Neural cell (in vitro differentiated cells): ENCODE measurements at regions not wholly inside any gene's neighbourhood (a gene's known extent, or its start where the extent isn't known, plus 50 kb on each side); places are given as distances from the start of the nearest gene placed in this dataset.

Experiments used
- H2AFZ ChIP-seq: fragments of 200-600, 300-800 bp; sonication (generic), shearing (Covaris generic); 2 replicates; pipeline ENCODE4 v1.6.0; 2014; ENCODE audit warnings: low read depth, mild to moderate bottlenecking, antibody characterized with exemption, low read length, moderate library complexity
- H3F3A ChIP-seq: fragments of 200-600 bp; shearing (Covaris generic); 2 replicates; pipeline ENCODE4 v1.6.1; 2016; ENCODE audit warnings: mild to moderate bottlenecking, moderate library complexity, mixed read lengths, antibody characterized with exemption, low read length; ENCODE audit not compliant: insufficient read depth, poor library complexity, severe bottlenecking
- H3K27ac ChIP-seq: fragments of 200-600, 300-800 bp; sonication (generic), shearing (Covaris generic); 2 replicates; pipeline ENCODE4 v1.5.1; 2014; ENCODE audit warnings: mild to moderate bottlenecking, low read length, moderate library complexity
- H3K27me3 ChIP-seq: fragments of 300-800, 200-600 bp; sonication (generic), shearing (Covaris generic); 2 replicates; pipeline ENCODE4 v1.6.0; 2014; ENCODE audit warnings: mild to moderate bottlenecking, low read depth, low read length, moderate library complexity; ENCODE audit not compliant: insufficient read depth
- H3K36me3 ChIP-seq: fragments of 300-800, 200-600 bp; sonication (generic), shearing (Covaris generic); 2 replicates; pipeline ENCODE4 v1.5.1; 2014; ENCODE audit warnings: mild to moderate bottlenecking, antibody characterized with exemption, low read length, moderate library complexity; ENCODE audit not compliant: insufficient read depth
- H3K4me2 ChIP-seq: fragments of 300-800, 200-600 bp; sonication (generic), shearing (Covaris generic); 2 replicates; pipeline ENCODE4 v1.6.0; 2014; ENCODE audit warnings: mild to moderate bottlenecking, low read length
- H3K4me3 ChIP-seq: fragments of 300-800, 200-600 bp; sonication (generic), shearing (Covaris generic); 2 replicates; pipeline ENCODE4 v1.5.1; 2014; ENCODE audit warnings: mild to moderate bottlenecking, low read length, moderate library complexity
- H3K79me2 ChIP-seq: fragments of 200-600 bp; shearing (Covaris generic); replicated peaks from 2 replicates; pipeline ENCODE4 v1.6.0; 2014; ENCODE audit warnings: mild to moderate bottlenecking, low read length, moderate library complexity; ENCODE audit not compliant: insufficient read depth
- H3K9ac ChIP-seq: fragments of 300-800, 200-600 bp; sonication (generic), shearing (Covaris generic); 2 replicates; pipeline ENCODE4 v1.6.1; 2016; ENCODE audit warnings: mild to moderate bottlenecking, low read length, mixed read lengths
- H3K9me2 ChIP-seq: fragments of 200-600 bp; shearing (Covaris generic); 2 replicates; pipeline ENCODE4 v1.6.1; 2016; ENCODE audit warnings: mild to moderate bottlenecking, low read length, mixed read lengths; ENCODE audit not compliant: insufficient read depth
- H3K9me3 ChIP-seq: fragments of 200-600, 300-800 bp; sonication (generic), shearing (Covaris generic); 2 replicates; pipeline ENCODE4 v1.6.1; 2016; ENCODE audit warnings: mild to moderate bottlenecking, mixed run types, low read length, moderate library complexity, mixed read lengths
- H4K20me1 ChIP-seq: fragments of 200-600 bp; shearing (Covaris generic); 2 replicates; pipeline ENCODE4 v1.6.1; 2016; ENCODE audit warnings: mild to moderate bottlenecking, mixed run types; ENCODE audit not compliant: insufficient read depth
- EP300 ChIP-seq: fragments of 450-650 bp; conservative IDR thresholded peaks from 2 replicates; pipeline ENCODE4 v1.6.1; 2014; ENCODE audit warnings: antibody characterized with exemption, mild to moderate bottlenecking, moderate library complexity; ENCODE audit not compliant: poor library complexity, severe bottlenecking
- EZH2 ChIP-seq: fragments of 200-600, 300-800 bp; shearing (Covaris generic), sonication (generic); IDR thresholded peaks from 2 replicates; pipeline ENCODE4 v1.6.1; 2014; ENCODE audit warnings: antibody characterized with exemption, low read length, borderline replicate concordance, mild to moderate bottlenecking; ENCODE audit not compliant: insufficient read depth, poor library complexity, severe bottlenecking
- MXI1 ChIP-seq: fragments of 450-650 bp; conservative IDR thresholded peaks from 2 replicates; pipeline ENCODE4 v1.6.1; 2014; ENCODE audit warnings: antibody characterized with exemption, mild to moderate bottlenecking; ENCODE audit not compliant: poor library complexity, severe bottlenecking
- POLR2AphosphoS5 ChIP-seq: IDR thresholded peaks from 2 replicates; pipeline ENCODE4 v1.6.1; 2012
- RAD21 ChIP-seq: fragments of 450-650 bp; conservative IDR thresholded peaks from 2 replicates; pipeline ENCODE4 v1.6.1; 2014; ENCODE audit warnings: antibody characterized with exemption, mild to moderate bottlenecking, moderate library complexity
- SMC3 ChIP-seq: fragments of 450-650 bp; conservative IDR thresholded peaks from 2 replicates; pipeline ENCODE4 v1.6.1; 2014; ENCODE audit warnings: antibody characterized with exemption, mild to moderate bottlenecking, moderate library complexity; ENCODE audit not compliant: poor library complexity
- TAF1 ChIP-seq: IDR thresholded peaks from 2 replicates; pipeline ENCODE4 v1.6.1; 2012; ENCODE audit warnings: low read depth
- TF ChIP-seq, protein P1 (sequence below): IDR thresholded peaks from 2 replicates; pipeline ENCODE4 v1.6.1; 2012; ENCODE audit warnings: borderline replicate concordance
- TF ChIP-seq, protein P2 (sequence below): fragments of 450-650 bp; IDR thresholded peaks from 2 replicates; pipeline ENCODE4 v1.5.1; 2014; ENCODE audit warnings: antibody characterized with exemption, mild to moderate bottlenecking, moderate library complexity; ENCODE audit not compliant: poor library complexity, severe bottlenecking

DNA sequence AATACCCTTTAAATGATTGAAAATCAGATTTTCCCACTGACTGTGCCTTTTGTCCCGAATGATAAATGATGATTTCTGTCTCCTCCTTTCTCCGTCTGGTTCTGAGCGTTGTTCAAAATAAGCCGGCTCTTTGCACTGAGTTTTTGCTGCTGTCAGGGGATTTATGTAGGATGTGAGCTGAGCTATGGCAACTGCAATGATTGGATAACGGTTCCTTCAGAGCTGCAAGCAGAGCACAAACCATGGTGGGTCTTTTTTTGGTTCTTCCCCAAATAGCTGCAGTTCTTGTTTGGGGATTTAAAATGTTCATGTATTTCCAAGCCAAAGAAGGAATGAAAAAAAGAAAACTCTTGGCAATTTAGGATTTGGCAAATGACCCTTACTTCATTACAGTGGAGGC, 124.5 kb upstream of the CASK start:
- H3K36me3 ChIP-seq = no peaks in the 10 kb centered on the region
- H3K4me2 ChIP-seq = no peak overlapping the region
- H3K27me3 ChIP-seq = no peaks in the 10 kb centered on the region
- H3K27ac ChIP-seq = no peak overlapping the region
- no peaks in the 10 kb centered on the region for H4K20me1 ChIP-seq
- no peaks in the 10 kb centered on the region for H3F3A ChIP-seq
- no peak overlapping the region for H2AFZ ChIP-seq
- H3K9me3 ChIP-seq = no peaks in the 10 kb centered on the region
- H3K9ac ChIP-seq = no peak overlapping the region
- H3K79me2 ChIP-seq = no peaks in the 10 kb centered on the region
- H3K4me3 ChIP-seq = no peak overlapping the region
- TF ChIP-seq POLR2AphosphoS5 (no peak), TAF1 (no peak), MXI1 (no peak), RAD21 (no peak), EZH2 (no peak), EP300 (no peak), SMC3 (no peak)
- TF ChIP-seq, protein P1, sequence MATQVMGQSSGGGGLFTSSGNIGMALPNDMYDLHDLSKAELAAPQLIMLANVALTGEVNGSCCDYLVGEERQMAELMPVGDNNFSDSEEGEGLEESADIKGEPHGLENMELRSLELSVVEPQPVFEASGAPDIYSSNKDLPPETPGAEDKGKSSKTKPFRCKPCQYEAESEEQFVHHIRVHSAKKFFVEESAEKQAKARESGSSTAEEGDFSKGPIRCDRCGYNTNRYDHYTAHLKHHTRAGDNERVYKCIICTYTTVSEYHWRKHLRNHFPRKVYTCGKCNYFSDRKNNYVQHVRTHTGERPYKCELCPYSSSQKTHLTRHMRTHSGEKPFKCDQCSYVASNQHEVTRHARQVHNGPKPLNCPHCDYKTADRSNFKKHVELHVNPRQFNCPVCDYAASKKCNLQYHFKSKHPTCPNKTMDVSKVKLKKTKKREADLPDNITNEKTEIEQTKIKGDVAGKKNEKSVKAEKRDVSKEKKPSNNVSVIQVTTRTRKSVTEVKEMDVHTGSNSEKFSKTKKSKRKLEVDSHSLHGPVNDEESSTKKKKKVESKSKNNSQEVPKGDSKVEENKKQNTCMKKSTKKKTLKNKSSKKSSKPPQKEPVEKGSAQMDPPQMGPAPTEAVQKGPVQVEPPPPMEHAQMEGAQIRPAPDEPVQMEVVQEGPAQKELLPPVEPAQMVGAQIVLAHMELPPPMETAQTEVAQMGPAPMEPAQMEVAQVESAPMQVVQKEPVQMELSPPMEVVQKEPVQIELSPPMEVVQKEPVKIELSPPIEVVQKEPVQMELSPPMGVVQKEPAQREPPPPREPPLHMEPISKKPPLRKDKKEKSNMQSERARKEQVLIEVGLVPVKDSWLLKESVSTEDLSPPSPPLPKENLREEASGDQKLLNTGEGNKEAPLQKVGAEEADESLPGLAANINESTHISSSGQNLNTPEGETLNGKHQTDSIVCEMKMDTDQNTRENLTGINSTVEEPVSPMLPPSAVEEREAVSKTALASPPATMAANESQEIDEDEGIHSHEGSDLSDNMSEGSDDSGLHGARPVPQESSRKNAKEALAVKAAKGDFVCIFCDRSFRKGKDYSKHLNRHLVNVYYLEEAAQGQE = no peak
- TF ChIP-seq, protein P2, sequence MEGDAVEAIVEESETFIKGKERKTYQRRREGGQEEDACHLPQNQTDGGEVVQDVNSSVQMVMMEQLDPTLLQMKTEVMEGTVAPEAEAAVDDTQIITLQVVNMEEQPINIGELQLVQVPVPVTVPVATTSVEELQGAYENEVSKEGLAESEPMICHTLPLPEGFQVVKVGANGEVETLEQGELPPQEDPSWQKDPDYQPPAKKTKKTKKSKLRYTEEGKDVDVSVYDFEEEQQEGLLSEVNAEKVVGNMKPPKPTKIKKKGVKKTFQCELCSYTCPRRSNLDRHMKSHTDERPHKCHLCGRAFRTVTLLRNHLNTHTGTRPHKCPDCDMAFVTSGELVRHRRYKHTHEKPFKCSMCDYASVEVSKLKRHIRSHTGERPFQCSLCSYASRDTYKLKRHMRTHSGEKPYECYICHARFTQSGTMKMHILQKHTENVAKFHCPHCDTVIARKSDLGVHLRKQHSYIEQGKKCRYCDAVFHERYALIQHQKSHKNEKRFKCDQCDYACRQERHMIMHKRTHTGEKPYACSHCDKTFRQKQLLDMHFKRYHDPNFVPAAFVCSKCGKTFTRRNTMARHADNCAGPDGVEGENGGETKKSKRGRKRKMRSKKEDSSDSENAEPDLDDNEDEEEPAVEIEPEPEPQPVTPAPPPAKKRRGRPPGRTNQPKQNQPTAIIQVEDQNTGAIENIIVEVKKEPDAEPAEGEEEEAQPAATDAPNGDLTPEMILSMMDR = no peak
- no peaks in the 10 kb centered on the region for H3K9me2 ChIP-seq

DNA sequence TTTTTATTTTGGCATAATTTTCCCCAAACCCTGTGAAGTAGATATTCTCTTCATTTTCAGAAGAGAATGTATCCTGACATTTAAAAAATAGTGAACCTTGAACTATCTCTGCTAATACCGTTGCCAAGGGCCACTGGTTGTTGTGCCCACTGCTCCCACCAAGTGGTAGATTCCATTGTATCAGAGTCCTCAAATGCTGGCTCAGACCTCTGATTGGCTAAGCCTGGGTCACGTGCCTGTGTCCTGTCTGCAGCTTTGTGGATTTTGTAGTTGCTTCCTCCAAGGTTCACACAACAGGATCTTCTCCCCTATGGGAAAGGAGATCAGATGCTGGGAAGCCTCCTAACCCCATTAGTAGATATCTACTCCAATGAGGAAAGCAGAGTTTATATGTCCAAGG, 104.8 kb upstream of the CASK start:
- no peak for TF ChIP-seq EP300
- Histone ChIP-seq H3K9ac (no peak overlapping the region), H3K36me3 (no peaks in the 10 kb centered on the region), H3K27ac (no peak overlapping the region), H3F3A (no peaks in the 10 kb centered on the region), H2AFZ (no peak overlapping the region), H3K9me2 (no peaks in the 10 kb centered on the region), H3K4me2 (no peak overlapping the region), H3K9me3 (no peaks in the 10 kb centered on the region), H3K79me2 (no peaks in the 10 kb centered on the region), H3K4me3 (no peak overlapping the region), H3K27me3 (no peaks in the 10 kb centered on the region), H4K20me1 (no peaks in the 10 kb centered on the region)

DNA sequence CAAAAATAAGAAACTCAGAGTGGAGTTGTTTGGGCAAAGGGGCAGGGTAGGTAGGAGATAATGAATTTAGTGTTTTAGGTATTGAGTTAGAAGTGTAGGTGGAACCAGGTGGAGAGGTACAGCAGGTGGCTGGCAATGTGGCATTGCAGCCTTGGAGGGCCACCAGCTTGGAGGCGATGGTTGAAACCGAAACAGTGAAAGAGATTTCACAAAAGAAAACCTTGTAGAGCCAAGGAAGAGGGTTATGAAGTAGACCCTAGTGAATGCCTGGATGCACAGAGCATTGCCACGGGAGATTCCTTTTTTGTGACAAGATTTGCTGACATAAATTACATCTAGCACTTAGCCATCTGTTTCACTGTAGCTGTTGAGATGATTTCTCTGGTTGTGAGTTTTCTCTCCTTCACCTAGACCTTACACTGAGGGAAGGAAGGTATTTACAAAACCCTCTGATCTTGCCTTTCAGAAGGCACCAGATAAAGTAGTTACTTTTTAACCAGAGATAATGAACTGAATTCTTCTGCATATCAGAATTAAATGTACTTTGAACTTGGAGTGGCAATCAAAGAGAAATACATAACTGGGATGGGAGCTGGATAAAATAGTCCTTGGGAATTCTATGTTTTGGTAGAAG, 104.1 kb upstream of the CASK start:
- H3K27me3 ChIP-seq = no peaks in the 10 kb centered on the region
- TF ChIP-seq RAD21 (no peak), SMC3 (no peak), MXI1 (no peak), EP300 (no peak), POLR2AphosphoS5 (no peak), TAF1 (no peak), EZH2 (no peak)
- TF ChIP-seq, protein P2 = no peak
- TF ChIP-seq, protein P1 = no peak
- no peak overlapping the region for H3K9ac ChIP-seq
- H3K9me3 ChIP-seq = no peaks in the 10 kb centered on the region
- no peak overlapping the region for H3K4me3 ChIP-seq
- no peaks in the 10 kb centered on the region for H3K79me2 ChIP-seq
- H3K36me3 ChIP-seq = no peaks in the 10 kb centered on the region
- H3K9me2 ChIP-seq = no peaks in the 10 kb centered on the region
- H3K27ac ChIP-seq = no peak overlapping the region
- no peak overlapping the region for H3K4me2 ChIP-seq
- H2AFZ ChIP-seq = no peak overlapping the region
- no peaks in the 10 kb centered on the region for H3F3A ChIP-seq
- H4K20me1 ChIP-seq = no peaks in the 10 kb centered on the region
